Femur (tissue), 1 donor: ENCODE measurements at regions not wholly inside any gene's neighbourhood (a gene's known extent, or its start where the extent isn't known, plus 50 kb on each side); places are given as distances from the start of the nearest gene placed in this dataset.

Experiments used
- DNase-seq: peaks from one replicate; pipeline ENCODE4 v3.0.0-alpha.2; 2017

DNA sequence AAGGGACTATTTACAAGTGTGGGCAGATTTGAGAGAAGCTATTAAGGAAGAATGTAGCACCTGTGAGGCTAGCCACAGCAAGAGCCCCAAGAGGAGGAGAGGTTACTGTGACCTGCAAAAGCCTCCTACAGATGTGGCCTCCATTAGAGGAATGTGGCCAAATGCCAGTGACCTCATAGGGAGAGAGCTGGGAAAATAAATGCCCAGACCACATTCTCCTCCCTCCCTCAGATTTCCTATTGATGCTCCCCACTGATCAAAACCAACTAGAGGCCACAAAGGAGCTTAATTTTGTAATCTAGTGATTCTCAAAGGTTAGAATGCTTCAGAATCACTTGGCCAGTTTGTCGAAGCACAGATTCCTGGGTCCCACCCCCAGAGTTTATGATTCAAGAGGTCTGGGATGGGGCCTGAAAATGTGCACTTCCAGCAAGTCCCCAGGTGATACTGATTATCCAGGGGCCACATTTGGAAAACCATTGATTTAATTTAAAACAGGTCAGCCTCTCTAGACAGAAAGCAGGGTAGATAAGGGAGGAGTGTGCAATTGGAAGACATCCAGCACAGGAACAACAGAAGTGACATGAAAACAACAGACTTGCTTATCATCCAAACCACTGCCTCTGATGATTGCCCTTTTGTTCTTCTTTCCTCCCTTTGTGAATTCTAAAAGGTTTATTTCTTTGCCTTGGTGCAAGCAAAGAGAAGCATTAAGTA lies 61.2 kb upstream of the RBBP8 start:
- no peak for DNase-seq

DNA sequence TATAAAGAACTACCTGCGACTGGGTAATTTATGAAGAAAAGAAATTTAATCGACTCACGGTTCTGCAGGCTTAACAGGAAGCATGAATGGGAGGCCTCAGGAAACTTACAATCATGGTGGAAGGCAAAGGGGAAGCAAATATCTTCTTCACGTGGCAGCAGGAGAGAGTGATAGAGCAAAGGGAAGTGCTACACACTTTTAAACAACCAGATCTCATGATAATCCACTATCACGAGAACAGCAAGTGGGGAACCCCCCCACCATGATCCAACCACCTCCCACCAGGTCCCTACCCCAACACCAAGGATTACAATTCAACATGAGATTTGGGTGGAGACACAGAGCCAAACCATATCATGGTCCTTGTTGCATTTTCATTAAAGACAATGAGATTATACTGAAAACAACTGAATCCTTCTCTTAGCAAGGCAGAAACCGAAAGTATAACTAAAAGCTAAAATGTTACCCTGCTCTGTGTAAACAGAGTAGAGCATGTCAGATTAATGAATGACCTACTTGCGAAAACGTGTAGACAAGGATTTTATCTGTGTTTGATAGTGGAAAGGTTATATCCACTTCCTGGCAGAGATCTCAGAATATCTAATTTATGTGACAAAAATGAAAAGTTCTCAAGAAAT lies 60.1 kb upstream of the RBBP8 start:
- no peak for DNase-seq

DNA sequence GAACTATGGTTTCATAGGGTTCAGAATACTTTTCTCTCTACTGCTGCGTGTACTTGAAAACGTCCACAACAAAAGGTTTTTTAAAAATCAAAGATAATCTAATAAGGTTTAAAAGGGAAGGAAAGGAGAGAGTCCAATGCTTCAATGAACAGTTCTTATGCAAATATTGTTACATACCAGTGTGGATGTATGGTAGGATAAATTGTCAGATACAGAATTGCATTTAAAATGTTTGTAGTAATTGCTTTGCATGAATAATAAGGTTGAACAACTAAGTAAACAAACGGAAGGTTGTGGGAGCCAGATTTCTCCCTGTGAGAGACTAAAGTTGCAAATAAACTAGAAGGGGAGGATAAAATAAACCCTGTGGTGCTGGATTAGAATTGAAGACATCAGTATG lies 53.8 kb upstream of the RBBP8 start:
- no peak for DNase-seq

DNA sequence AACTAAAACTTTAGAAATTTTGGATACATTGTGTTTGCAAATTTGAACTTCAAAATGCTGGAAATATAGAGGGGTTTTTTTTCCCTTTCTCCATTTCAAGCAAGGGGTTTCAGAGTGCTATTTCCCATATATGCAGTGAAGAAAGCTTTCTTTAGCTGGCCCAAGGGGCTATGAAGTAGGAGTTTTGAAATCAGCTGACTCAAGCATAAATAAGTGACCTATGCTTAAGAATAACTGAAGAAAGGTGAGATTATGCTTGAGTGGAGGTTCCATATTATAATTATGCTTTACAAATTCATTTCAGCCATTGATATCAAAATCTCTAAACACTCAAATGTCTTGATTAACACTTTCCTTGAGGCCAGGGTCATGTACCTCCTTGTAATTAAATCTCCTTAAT lies 51.0 kb upstream of the RBBP8 start:
- no peak for DNase-seq

DNA sequence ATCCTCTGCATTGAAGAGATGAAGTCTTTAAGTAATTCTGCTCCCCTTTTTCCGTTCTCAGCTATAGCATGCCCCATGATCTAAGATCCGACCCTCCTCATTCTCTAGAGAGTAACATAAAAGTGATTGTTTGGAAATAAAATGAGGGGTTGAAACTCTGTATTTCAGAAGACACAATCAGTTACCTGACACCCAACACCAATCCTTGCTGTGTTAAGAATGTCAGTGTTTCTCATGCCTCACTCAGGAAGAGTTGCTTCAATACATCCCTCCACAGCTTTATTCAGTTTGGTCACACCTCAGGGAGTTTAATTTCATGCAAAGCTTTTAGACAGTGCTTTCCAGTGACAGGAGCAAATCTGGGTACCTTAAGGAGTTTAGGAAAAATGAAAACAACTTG lies 49.9 kb upstream of the RBBP8 start:
- no peak for DNase-seq
